ENCODE measurements at regions not wholly inside any gene's neighbourhood (a gene's known extent, or its start where the extent isn't known, plus 50 kb on each side); places are given as distances from the start of the nearest gene placed in this dataset.

DNA sequence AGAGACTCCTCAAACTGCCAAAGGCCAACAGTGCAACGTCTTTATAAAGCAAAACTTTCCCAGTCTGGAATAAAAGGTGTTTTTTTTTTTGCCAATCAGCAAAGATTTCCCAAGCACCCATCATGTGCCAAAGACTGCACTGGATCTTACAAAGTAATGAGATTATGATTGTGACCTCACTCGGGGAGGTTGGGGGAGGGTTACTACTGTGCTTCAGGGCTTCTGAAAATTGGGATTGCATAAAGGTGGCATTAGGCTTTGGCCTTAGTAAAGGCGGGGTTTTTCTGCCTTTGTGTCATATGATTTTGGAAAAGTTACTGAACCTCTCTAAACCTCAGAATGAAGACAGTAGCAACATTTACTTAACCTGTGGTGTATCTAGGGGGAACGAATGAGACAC lies 233.8 kb downstream of the DACT1 start:
- H3K9me3 ChIP-seq, result no peaks in the 10 kb centered on the region
- Mint-ChIP-seq H3K4me3 (ENCODE audit: unreplicated experiment) (no peak overlapping the region), H3K27ac (ENCODE audit: unreplicated experiment) (no peak overlapping the region), H3K4me1 (ENCODE audit: low read depth, unreplicated experiment) (peaks cover 2% of the 10 kb centered on the region), H3K27me3 (ENCODE audit: insufficient read depth, unreplicated experiment) (peaks cover under 1% of the 10 kb centered on the region), H3K9me3 (ENCODE audit: unreplicated experiment) (peaks cover 2% of the 10 kb centered on the region), H3K36me3 (ENCODE audit: insufficient read depth, unreplicated experiment) (peaks cover under 1% of the 10 kb centered on the region)
- intact Hi-C loops (cut with micrococcal nuclease; ENCODE audit: unreplicated experiment), result no loop called here
- POLR2A ChIA-PET, result no interaction called here
- H3K4me1 ChIP-seq, result peaks cover 5% of the 10 kb centered on the region
- no peaks in the 10 kb centered on the region for H3K36me3 ChIP-seq (ENCODE audit: control insufficient read depth, insufficient read depth, low read length)
- no peaks in the 10 kb centered on the region for H3K27me3 ChIP-seq (replicated peaks; ENCODE audit: control insufficient read depth, insufficient read depth, low read length)
- CTCF ChIA-PET, result no interaction called here
- no peak for DNase-seq
- TF ChIP-seq, protein P1, sequence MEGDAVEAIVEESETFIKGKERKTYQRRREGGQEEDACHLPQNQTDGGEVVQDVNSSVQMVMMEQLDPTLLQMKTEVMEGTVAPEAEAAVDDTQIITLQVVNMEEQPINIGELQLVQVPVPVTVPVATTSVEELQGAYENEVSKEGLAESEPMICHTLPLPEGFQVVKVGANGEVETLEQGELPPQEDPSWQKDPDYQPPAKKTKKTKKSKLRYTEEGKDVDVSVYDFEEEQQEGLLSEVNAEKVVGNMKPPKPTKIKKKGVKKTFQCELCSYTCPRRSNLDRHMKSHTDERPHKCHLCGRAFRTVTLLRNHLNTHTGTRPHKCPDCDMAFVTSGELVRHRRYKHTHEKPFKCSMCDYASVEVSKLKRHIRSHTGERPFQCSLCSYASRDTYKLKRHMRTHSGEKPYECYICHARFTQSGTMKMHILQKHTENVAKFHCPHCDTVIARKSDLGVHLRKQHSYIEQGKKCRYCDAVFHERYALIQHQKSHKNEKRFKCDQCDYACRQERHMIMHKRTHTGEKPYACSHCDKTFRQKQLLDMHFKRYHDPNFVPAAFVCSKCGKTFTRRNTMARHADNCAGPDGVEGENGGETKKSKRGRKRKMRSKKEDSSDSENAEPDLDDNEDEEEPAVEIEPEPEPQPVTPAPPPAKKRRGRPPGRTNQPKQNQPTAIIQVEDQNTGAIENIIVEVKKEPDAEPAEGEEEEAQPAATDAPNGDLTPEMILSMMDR (IDR thresholded peaks at IDR 0.05; ENCODE audit: insufficient read depth in 1 of 2, low read depth in 1 of 2, low read length in 1 of 2, severe bottlenecking in 1 of 2, unreplicated experiment in 1 of 2), result no peak
- no peak overlapping the region for H3K4me3 ChIP-seq (ENCODE audit: low read depth, low read length)
- BruUV-seq (replicated peaks), result no TSS peak

DNA sequence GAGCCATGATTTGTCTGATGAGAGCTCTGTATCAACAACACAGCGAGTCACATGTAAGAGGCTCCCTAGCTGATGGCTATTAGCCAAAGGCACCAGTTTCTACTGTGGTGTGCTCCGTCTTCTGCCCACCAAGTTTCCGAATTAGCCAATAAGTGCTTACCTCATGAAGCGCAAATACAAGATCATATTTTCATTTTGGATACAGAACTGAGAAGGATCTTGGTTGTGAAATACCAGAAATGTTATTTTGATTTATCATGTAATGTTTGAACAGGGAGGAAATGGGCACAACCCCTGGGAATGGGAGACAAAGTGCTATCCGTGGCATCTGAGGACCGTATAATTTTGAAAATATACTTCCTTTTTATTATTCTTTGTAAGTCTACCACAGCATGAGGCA lies 234.3 kb downstream of the DACT1 start:
- intact Hi-C loops (cut with micrococcal nuclease; ENCODE audit: unreplicated experiment), result no loop called here
- no TSS peak for BruUV-seq (replicated peaks)
- no peak overlapping the region for H3K4me3 Mint-ChIP-seq (ENCODE audit: unreplicated experiment)
- ChIA-PET POLR2A (no interaction called here), CTCF (no interaction called here)
- H3K36me3 ChIP-seq (ENCODE audit: control insufficient read depth, insufficient read depth, low read length), result no peaks in the 10 kb centered on the region
- no peak overlapping the region for H3K4me3 ChIP-seq (ENCODE audit: low read depth, low read length)
- no peak for DNase-seq
- peaks cover 5% of the 10 kb centered on the region for H3K27me3 Mint-ChIP-seq (ENCODE audit: insufficient read depth, unreplicated experiment)
- TF ChIP-seq, protein P1 (IDR thresholded peaks at IDR 0.05; ENCODE audit: insufficient read depth in 1 of 2, low read depth in 1 of 2, low read length in 1 of 2, severe bottlenecking in 1 of 2, unreplicated experiment in 1 of 2), result no peak
- H3K4me1 Mint-ChIP-seq (ENCODE audit: low read depth, unreplicated experiment), result no peaks in the 10 kb centered on the region
- H3K9me3 Mint-ChIP-seq (ENCODE audit: unreplicated experiment), result no peaks in the 10 kb centered on the region
- no peaks in the 10 kb centered on the region for H3K9me3 ChIP-seq
- H3K4me1 ChIP-seq, result peaks cover under 1% of the 10 kb centered on the region; the same call in 1 of the 2 replicates
- no peak overlapping the region for H3K27ac Mint-ChIP-seq (ENCODE audit: unreplicated experiment)
- H3K27me3 ChIP-seq (replicated peaks; ENCODE audit: control insufficient read depth, insufficient read depth, low read length), result no peaks in the 10 kb centered on the region
- H3K36me3 Mint-ChIP-seq (ENCODE audit: insufficient read depth, unreplicated experiment), result no peaks in the 10 kb centered on the region

DNA sequence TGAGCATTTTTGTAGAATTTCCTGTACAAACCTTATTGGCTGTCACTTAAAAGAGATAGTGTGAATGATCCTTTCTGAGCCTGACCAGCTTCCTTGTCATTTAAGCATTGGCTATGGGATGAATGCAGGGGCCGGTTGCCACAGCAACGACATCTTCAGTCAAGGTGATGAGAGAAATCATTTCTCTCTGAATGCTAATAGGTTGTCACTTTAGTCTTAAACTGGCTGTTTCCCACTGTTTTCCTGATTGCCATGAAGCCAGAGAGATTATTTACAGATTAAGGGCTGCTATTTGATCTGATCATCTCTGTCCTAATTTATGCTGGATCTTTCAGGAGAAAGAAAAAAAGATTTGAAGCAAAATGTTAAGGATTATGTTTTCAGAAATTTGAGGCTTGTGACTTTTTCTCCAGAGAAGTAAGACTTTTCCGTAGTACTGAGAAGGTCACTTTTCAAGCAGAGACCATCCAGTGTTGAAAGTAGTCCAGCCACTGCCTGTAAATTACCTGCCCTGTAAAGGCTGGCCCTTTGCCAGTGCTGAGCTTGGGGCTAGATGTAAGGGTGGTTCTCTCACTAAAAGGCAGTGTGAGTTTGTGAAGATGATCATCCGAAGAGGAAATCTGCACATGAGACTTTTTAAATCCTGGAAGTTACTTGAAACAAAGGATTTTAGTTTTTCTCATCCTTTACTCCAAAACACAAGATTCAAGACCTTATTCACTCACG lies 235.6 kb downstream of the DACT1 start:
- Mint-ChIP-seq H3K36me3 (ENCODE audit: insufficient read depth, unreplicated experiment) (no peaks in the 10 kb centered on the region), H3K4me1 (ENCODE audit: low read depth, unreplicated experiment) (no peaks in the 10 kb centered on the region), H3K9me3 (ENCODE audit: unreplicated experiment) (no peaks in the 10 kb centered on the region), H3K27me3 (ENCODE audit: insufficient read depth, unreplicated experiment) (peaks cover 7% of the 10 kb centered on the region), H3K4me3 (ENCODE audit: unreplicated experiment) (no peak overlapping the region), H3K27ac (ENCODE audit: unreplicated experiment) (no peak overlapping the region)
- Histone ChIP-seq H3K4me1 (no peaks in the 10 kb centered on the region), H3K27me3 (replicated peaks; ENCODE audit: control insufficient read depth, insufficient read depth, low read length) (no peaks in the 10 kb centered on the region), H3K4me3 (ENCODE audit: low read depth, low read length) (no peak overlapping the region), H3K9me3 (no peaks in the 10 kb centered on the region), H3K36me3 (ENCODE audit: control insufficient read depth, insufficient read depth, low read length) (no peaks in the 10 kb centered on the region)
- ChIA-PET CTCF (no interaction called here), POLR2A (no interaction called here)
- intact Hi-C loops (cut with micrococcal nuclease; ENCODE audit: unreplicated experiment), result no loop called here
- no peak for DNase-seq
- TF ChIP-seq, protein P1 (IDR thresholded peaks at IDR 0.05; ENCODE audit: insufficient read depth in 1 of 2, low read depth in 1 of 2, low read length in 1 of 2, severe bottlenecking in 1 of 2, unreplicated experiment in 1 of 2), result no peak
- BruUV-seq (replicated peaks), result no TSS peak
